GM19043 (cell line): ENCODE measurements at regions not wholly inside any gene's neighbourhood (a gene's known extent, or its start where the extent isn't known, plus 50 kb on each side); places are given as distances from the start of the nearest gene placed in this dataset.
"Not testable (repeated sequence)": the region's sequence is repeated elsewhere in the genome, so short reads cannot be mapped to it uniquely, and the experiment has no call there.

Experiments used
- ATAC-seq: cut with Tn5 transposase; IDR thresholded peaks from one replicate; pipeline ENCODE4 v1.9.1; 2021; ENCODE audit warnings: low read depth; ENCODE audit not compliant: unreplicated experiment

GRCh38 chr16:75919664-75920063, 193.4 kb upstream of the CPHXL start:
- ATAC-seq: no peak

GRCh38 chr16:75921281-75921680, 195.0 kb upstream of the CPHXL start:
- ATAC-seq: no peak

DNA sequence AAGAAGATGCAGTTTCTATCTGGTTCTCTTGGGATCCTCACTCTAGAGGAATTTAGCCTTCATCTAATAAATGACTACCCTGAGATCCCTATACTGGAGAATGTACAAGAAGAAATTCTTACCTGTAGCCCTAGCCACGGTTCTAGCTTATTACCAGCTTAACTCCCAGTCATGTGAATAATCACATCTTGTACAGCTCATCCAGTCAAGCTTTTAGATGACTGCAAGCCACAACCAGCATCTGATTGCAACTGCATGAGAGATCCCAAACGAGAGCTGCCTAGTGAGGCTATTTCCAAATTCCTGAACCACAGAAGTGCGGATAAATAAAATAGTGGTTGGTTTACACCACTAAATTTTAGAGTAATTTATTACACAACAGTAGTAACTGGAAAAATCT, 196.0 kb upstream of the CPHXL start:
- ATAC-seq: no peak

DNA sequence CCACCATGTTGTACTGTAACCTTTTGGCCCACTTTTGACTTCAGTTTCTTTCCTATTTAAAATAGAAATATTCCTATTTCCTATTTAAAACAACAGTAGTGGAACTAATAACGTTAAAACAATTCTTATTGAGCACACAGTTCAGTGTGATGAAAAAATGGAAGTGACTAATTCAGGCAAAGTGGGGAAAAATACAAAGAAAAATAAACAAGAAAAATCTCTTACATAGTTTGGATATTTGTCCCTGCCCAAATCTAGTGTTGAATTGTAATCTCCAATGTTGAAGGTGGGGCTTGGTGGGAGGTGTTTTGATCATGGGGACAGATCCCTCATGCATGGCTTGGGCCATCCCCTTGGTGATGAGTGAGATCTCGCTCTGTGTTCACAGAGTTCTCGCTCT, 198.1 kb upstream of the CPHXL start:
- ATAC-seq: no peak

DNA sequence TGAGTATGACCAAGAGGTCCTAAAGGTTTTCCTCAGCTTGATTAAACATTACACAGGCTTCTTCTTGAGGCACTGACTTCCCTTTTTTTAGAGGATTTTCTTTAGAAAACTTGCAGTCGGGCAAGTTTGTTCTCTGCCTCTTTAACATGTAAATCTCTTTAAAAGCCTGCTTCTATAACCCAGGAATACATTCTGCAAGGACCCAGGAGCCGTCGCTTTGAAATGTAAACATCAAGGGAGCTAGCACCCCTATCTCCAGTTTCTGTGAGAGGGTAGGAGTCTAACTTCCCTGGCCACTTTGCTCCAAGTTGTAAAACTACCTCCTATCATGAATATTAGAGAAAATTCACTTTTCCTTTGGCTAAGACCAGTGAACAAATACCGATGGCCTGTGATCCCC, 201.5 kb upstream of the CPHXL start:
- no peak for ATAC-seq

DNA sequence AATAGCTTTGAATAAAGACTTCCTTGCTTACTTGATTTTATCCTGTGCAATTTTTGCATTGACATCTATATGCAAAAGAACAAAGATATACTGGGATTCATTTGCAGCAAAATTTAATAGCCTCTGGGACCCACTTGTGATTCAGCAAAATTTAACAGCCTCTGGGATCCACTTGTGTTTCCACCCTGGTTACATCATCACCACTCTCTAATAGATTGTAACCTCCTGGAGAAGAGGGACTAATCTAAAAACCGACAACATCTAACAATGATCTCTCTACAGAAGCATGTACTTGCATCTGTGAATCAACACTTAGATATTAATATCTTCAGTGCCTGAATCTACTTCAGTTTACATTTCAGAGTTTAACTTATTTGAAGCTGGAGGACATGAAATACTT, 202.0 kb upstream of the CPHXL start:
- ATAC-seq: no peak

DNA sequence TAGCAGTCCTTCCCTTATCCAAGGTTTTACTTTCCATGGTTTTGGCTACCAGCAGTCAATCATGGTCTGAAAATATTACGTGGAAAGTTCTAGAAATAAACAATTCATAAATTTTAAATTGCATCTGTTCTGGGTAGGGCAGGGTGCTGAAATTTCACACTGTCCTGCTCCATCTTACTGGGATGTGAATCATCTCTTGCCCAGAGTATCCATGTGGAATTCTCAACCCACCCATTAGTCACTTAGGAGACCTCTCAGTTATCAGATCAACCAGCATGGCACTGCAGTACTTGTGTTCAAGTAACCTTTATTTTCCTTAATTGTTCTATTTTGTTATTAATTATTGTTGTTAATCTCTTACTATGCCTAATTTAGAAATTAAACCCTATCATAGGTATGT, 202.8 kb upstream of the CPHXL start:
- no peak for ATAC-seq

GRCh38 chr16:75931043-75931442, 204.8 kb upstream of the CPHXL start:
- ATAC-seq: no peak

DNA sequence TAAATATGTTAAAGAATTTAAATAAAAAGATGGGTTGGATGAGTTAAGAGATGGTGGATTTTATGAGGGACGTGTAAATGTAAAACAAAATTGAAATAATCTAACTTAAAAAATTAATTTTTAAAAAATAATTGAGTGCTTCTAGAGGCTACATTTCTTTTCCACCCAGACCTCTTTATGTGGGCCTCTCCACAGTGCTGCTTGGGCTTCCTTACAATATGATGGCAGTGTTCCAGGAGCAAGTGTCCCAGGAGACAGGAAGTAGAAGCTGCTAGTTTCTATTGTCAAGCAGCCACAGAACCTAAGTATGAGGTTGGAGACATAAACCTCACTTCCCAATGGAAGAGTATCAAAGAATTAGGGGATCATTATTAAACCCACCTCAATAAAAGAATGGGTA, 205.7 kb upstream of the CPHXL start:
- ATAC-seq: no peak

DNA sequence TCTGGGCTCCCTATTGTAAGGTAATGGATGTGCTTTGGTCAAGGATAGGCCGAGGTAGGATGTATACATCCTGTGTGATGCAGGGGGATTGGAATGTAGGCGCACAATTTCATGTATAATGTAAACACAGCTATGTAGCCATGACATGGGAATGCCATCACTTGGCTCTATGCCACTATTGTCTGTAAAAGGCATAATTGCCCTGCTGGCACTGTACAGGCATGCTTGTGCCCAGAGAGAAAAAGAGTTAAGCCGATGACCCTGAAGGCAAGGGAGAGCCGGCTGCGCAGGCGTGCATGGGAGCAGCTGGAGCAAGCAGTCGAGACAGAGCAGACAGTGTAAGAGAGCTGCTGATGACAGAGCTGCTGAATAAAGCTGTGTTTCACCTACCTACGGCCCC, 212.5 kb upstream of the CPHXL start:
- ATAC-seq: no peak

DNA sequence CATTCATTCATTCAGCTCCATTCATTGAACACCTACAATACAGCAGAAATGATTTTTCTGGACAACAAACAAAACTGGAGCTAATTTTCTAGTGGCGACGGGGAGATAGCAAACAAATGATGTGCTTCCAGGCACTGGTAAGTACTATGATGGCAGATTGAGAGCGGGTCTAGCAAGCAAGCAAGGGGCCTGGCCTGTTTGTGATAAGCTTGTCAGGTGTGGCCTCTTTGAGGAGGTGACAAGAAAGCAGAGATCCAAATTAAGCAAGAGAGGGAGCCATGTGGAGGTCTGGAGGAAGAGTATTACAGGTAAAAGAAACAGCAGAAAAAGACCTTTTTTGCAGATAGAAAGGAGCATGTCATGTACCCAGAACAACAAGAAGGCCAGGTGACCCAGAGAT, 216.1 kb upstream of the CPHXL start:
- no peak for ATAC-seq

DNA sequence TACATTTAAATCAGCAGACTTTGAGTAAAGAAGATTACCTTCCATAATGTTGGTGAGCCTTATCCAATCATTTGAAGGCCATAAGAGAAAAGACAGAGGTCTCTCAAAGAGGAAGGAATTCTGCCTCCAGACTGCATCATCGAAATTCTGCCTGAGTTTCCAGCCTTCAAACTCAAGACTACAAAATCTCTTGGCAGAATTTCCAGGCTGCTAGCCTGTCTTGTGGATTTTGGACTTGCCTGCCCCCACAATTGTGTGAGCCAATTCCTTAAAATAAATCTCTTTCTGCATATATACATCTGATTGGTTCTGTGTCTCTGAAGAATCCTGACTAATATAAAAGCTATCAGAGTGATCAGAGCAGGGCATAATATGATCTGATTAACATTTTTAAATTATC, 216.6 kb upstream of the CPHXL start:
- no peak for ATAC-seq

DNA sequence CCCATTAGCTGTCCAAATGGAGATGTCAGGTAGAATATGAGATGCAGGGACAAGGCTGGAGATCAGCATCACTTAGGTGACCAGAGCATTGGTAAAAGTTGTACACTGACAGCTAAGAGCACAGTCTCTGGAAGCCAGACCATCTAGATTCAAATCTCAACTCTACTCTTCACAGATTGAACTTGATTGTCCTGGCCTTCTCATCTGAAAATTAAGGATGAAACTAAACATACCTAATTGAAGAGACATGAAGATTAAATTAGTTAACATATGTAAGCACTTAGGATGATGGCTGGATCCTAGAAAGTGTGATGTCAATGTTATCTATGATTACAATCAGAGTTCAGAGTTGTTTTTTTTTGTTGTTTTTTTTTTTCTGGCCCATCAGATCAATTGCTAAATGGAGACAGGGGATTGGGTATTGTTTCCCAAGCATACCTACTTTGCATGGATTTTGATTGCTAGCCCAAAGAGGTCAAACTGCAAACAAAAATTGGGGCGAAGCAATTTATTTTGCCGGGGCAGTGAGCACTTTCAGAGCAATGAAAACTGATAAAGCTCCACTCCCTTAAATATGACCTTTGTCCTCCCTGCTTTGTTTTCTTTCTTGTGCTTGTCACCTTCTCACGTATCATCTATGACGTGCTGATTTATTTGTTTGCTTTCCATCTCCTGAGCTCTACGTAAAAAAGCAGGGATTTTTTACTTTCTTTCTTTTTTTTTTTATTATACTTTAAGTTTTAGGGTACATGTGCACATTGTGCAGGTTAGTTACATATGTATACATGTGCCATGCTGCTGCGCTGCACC, 217.6 kb upstream of the CPHXL start:
- no peak for ATAC-seq

DNA sequence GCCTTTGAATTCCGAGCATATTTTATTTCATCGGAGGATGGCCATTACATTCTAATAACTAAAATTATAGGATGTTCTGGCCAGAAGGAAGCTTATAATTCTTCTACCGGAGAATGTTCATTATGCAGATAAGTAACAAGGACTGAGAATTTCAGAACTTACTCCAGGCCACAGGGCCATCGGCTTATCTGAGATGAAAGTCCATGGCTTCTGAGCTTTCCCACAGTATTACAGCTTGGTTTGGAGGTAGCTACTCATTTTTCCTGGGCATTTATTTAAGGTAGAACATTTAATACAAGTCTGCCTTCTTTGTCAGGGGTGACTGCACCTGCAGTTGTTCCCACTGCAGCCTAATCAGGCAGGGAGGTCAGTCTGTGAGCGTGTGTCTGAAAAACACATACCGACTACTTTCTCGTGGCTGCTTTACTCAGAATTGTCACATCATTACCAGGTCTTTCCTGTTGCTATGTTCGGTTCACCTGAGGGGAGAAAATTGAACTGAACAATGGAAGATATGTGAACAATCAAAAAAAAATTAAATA, 219.7 kb upstream of the CPHXL start:
- no peak for ATAC-seq

- ATAC-seq: no peak
Measured at GRCh38 chr16:75947626-75948239, 221.4 kb upstream of the CPHXL start.

DNA sequence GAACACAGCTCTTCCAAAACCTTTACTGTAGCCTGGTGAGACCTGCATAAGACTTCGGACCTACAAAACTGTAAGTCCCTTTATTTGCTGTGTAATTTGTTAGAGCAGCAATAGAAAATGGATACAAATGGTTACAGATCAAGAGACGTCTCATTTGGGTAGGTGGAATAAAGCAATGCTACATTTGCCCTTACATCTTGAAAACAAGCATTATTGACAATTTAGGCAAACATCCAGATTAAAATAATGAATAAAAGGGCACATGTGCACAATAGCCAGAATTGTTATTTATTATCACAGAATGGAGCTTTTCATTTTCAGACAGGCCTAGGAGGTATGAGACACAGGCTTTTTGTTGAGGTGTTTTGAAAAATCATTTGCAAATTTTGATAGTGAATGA, 222.2 kb upstream of the CPHXL start:
- ATAC-seq: no peak

DNA sequence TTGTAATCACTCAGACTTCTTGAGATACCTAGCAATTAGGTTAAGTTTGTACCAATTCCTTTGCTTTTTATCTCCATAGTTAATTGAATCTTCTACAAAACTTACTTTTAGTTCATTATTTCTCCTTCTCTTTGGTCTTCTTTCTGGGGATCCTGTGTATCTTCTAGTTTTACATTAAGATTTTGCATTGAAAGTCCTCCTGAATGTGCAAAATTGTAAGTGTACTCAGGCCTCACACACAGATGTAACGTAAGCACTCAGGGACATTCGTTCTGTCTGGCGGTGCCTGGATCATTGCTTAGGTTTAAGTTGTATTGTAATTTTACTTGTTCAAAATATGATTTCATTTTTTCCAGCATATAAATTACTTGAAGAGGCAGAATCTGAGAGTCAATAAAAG, 222.6 kb upstream of the CPHXL start:
- no peak for ATAC-seq

- no peak for ATAC-seq
Measured at GRCh38 chr16:75952124-75952523, 225.8 kb upstream of the CPHXL start.

DNA sequence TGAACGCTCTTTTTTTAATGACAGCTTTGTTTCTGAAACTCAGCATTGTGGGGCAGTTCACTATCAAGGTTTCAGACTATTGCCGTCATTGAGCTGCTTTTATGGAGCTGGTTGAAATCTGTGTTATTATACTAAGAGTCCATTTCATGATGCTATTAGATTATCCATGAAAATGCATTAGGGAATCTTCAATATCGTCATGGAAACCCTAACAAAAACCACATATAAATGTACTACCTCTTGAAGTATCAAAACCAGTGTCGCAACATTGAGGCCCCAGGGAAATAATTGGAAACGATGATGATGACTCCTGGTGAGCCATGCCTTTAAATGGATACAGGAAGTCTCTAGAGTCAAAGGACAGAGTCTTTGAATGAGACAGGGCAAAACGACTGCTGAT, 231.6 kb upstream of the CPHXL start:
- ATAC-seq: no peak

DNA sequence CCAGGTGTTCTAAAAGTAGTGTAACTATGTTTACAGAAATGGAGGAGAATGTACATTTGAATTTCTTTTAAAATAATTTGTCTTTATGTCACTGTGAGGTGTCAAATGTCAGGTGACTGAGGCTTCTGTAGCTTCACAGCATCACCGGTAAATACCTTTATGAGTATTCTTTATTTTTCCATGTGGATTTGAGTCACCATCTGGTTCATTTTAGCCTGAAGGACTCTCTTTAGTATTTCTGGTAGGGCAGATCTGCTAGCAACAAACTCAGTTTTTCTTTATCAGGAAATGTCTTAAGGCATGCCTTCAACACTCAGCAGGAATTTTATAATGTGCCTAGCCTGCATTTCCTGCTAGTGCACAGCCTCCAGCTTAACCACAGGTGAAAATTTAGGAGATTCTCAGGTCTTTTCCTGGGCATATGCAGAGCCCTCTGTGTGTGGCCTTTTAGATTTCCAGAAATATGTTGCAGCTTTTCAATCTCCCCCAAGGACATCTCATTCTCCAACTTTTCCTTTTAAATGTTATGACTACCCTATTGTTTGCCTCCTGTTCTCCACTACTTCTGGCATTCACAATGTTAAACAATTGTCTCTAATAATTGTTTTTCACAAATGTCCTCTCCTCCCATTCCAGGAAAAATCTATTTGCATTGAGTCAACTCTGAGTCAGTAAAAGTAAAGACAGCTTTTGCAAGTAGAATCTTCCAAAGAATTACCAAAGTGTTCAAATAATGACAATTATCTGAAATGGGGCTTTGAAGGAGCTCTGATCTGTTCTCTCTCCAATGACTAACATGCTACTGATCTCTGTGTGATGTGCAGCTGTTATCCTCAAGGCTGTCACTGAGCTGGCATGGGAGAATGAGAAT, 239.4 kb upstream of the CPHXL start:
- no peak for ATAC-seq

GRCh38 chr16:75969120-75969519, 242.8 kb upstream of the CPHXL start:
- ATAC-seq: not testable (repeated sequence)
